Heart left ventricle (tissue), 16 donors: ENCODE measurements at regions not wholly inside any gene's neighbourhood (a gene's known extent, or its start where the extent isn't known, plus 50 kb on each side); places are given as distances from the start of the nearest gene placed in this dataset.

Experiments used
- ATAC-seq, 4 donors: fragments of 200-7000 bp; cut with Tn5 transposase; one replicate each; pipeline ENCODE4 v1.9.1; 2020 to 2022; ENCODE audit warnings: moderate library complexity in 4 of 4, mild to moderate bottlenecking in 3 of 4, moderate number of reproducible peaks in 1 of 4
- DNase-seq, 5 donors: peaks; one replicate each; pipeline ENCODE4 v3.0.0-alpha.2; 2020
- H3K27ac ChIP-seq, 12 donors: fragments of 200-600 bp; sonication (generic) in 4 of 12; one replicate each; pipeline versions ENCODE4 v1.5.0 to v1.8.0; 2016 to 2022; ENCODE audit warnings: mild to moderate bottlenecking in 2 of 12
- H3K27me3 ChIP-seq, 9 donors: fragments of 200-600 bp; sonication (generic) in 2 of 9; one replicate each; pipeline versions ENCODE4 v1.5.1 to v1.8.0; 2016 to 2022; ENCODE audit warnings: mild to moderate bottlenecking in 3 of 9
- H3K36me3 ChIP-seq, 9 donors: fragments of 200-600 bp; sonication (generic) in 2 of 9; one replicate each; pipeline versions ENCODE4 v1.5.0 to v1.8.0; 2018 to 2022; ENCODE audit warnings: mild to moderate bottlenecking in 2 of 9
- H3K4me1 ChIP-seq, 12 donors: fragments of 200-600 bp; sonication (generic) in 4 of 12; one replicate each; pipeline versions ENCODE4 v1.5.0 to v1.8.0; 2016 to 2022; ENCODE audit warnings: mild to moderate bottlenecking in 3 of 12
- H3K4me3 ChIP-seq, 12 donors: fragments of 200-600 bp; sonication (generic) in 4 of 12; one replicate each; pipeline versions ENCODE4 v1.5.0 to v1.8.0; 2017 to 2022; ENCODE audit warnings: mild to moderate bottlenecking in 9 of 12, moderate library complexity in 4 of 12
- H3K9me3 ChIP-seq, 12 donors: fragments of 200-600 bp; sonication (generic) in 4 of 12; one replicate each; pipeline versions ENCODE4 v1.5.0 to v1.8.0; 2016 to 2022; ENCODE audit warnings: mild to moderate bottlenecking in 1 of 12
- CTCF ChIP-seq, 12 donors: fragments of 200-600 bp; sonication (generic) in 4 of 12; IDR thresholded peaks; one replicate each; pipeline versions ENCODE4 v1.5.0 to v1.8.0; 2018 to 2022; ENCODE audit warnings: antibody characterized with exemption in 12 of 12, mild to moderate bottlenecking in 5 of 12
- POLR2A ChIP-seq, 2 donors: fragments of 450-650 bp; IDR thresholded peaks; one replicate each; pipeline ENCODE4 v1.6.1; 2017; ENCODE audit warnings: antibody characterized with exemption in 2 of 2, mild to moderate bottlenecking in 2 of 2, moderate library complexity in 2 of 2
- WGBS, 4 donors: extraction: QIAGEN DNeasy Blood & Tissue Kit in 2 of 4; methylation state at CpG; one replicate each; pipeline versions ENCODE4 v1.1.5 to v1.1.7; 2013 to 2018; 5-methylcytosine and 5-hydroxymethylcytosine counted together
- intact Hi-C, 10 donors: fragments of 100-400 bp; cut with DNase I; formaldehyde crosslinking; loops; one replicate each; pipeline versions ENCODE4 v1.11.1 to v1.14.2; 2022
- donor health status: ischemic (EF 13 %, LVEDD 7.1; RV severe dilation, severe dysfunction).
- donor health status: healthy with polysubstance abuse.
- donor health status: DM: no; HTN: yes; CAD: no.
- donor health status: DM: no; HTN: no; CAD: no.
- donor health status: ischemic (EF 25% LVEDD 6.9; RV normal size, moderate dysfunction).
- donor health status: ischemic (EF 25% LVEDD 5.7; RV mildly dilated, moderate dysfunction).
- donor health status: healthy.
- donor health status: DM: yes; HTN: yes; CAD: no.
- donor health status: ischemic (EF 35%, LVEDD 5.7; RV mildly dilated, moderate dysfunction).
- donor health status: nonischemic (EF 11% LVEDD 7.7; RV severe dilation, severe dysfunction).
- donor health status: DM: yes; HTN: yes; CAD: no.
- donor health status: PGD.
- donor health status: ischemic (EF 29% LVEDD 5.4; RV normal size, mild dysfunction).
- donor health status: nonischemic (EF 23%, LVEDD 6.1; RV moderate dilation, normal function).

- DNase-seq (no peak), ATAC-seq (no peak)
- Histone ChIP-seq H3K4me1 (no peaks in the 10 kb centered on the region), H3K27me3 (no peaks in the 10 kb centered on the region), H3K36me3 (no peaks in the 10 kb centered on the region), H3K4me3 (no peak overlapping the region), H3K27ac (no peak overlapping the region), H3K9me3 (peaks cover 0 to 16% (median 4%) of the 10 kb centered on the region in 12 donors)
- intact Hi-C loops, result no loop called here
- TF ChIP-seq POLR2A (IDR thresholded peaks at IDR 0.05) (no peak), CTCF (IDR thresholded peaks at IDR 0.05) (no peak)
These were observed 300.0 kb downstream of the BARHL2 start for GRCh38 chr1:90417126-90417525.

GRCh38 chr1:90414201-90414600 is 302.9 kb downstream of the BARHL2 start:
- peaks cover 0 to 16% (median 4%) of the 10 kb centered on the region in 12 donors for H3K9me3 ChIP-seq
- H3K4me1 ChIP-seq, result no peaks in the 10 kb centered on the region
- intact Hi-C loops, result no loop called here
- no peaks in the 10 kb centered on the region for H3K27me3 ChIP-seq
- no peak for TF ChIP-seq POLR2A (IDR thresholded peaks at IDR 0.05)
- no peak for TF ChIP-seq CTCF (IDR thresholded peaks at IDR 0.05)
- H3K4me3 ChIP-seq, result no peak overlapping the region
- H3K27ac ChIP-seq, result no peak overlapping the region
- 88 to 100% (median 93%) methylated on average over 1 of the region's 1 CpG for WGBS, 4 donors
- no peaks in the 10 kb centered on the region for H3K36me3 ChIP-seq
- DNase-seq, result no peak
- no peak for ATAC-seq

- 86 to 92% (median 88%) methylated on average over 3 of the region's 3 CpGs for WGBS, 4 donors
- H3K9me3 ChIP-seq, result peaks cover 0 to 16% (median 4%) of the 10 kb centered on the region in 12 donors
- no peak overlapping the region for H3K27ac ChIP-seq
- no peak overlapping the region for H3K4me3 ChIP-seq
- H3K36me3 ChIP-seq, result no peaks in the 10 kb centered on the region
- H3K27me3 ChIP-seq, result no peaks in the 10 kb centered on the region
- intact Hi-C loops, result no loop called here
- no peak for TF ChIP-seq CTCF (IDR thresholded peaks at IDR 0.05)
- no peak for TF ChIP-seq POLR2A (IDR thresholded peaks at IDR 0.05)
- H3K4me1 ChIP-seq, result no peaks in the 10 kb centered on the region
- no peak for ATAC-seq
- no peak for DNase-seq
These were observed 303.6 kb downstream of the BARHL2 start for GRCh38 chr1:90413519-90413918.

- DNase-seq (no peak), ATAC-seq (no peak)
- H3K9me3 ChIP-seq, result peaks cover 0 to 16% (median 4%) of the 10 kb centered on the region in 12 donors
- no peaks in the 10 kb centered on the region for H3K4me1 ChIP-seq
- intact Hi-C loops, result no loop called here
- TF ChIP-seq CTCF (IDR thresholded peaks at IDR 0.05) (no peak), POLR2A (IDR thresholded peaks at IDR 0.05) (no peak)
- no peak overlapping the region for H3K27ac ChIP-seq
- no peaks in the 10 kb centered on the region for H3K36me3 ChIP-seq
- no peaks in the 10 kb centered on the region for H3K27me3 ChIP-seq
- no peak overlapping the region for H3K4me3 ChIP-seq
- 64 to 77% (median 72%) methylated on average over 2 of the region's 2 CpGs for WGBS, 4 donors
These were observed 304.5 kb downstream of the BARHL2 start for GRCh38 chr1:90412563-90412962.
